Liver (tissue), 8 donors: ENCODE measurements at regions not wholly inside any gene's neighbourhood (a gene's known extent, or its start where the extent isn't known, plus 50 kb on each side); places are given as distances from the start of the nearest gene placed in this dataset.

ENCODE experiments used
- DNase-seq: peaks from one replicate; pipeline ENCODE4 v3.0.0-alpha.2; 2017; ENCODE audit warnings: low spot score
- H3K27ac ChIP-seq, 2 donors: one replicate each; pipeline ENCODE4 v1.7.0; 2013; ENCODE audit warnings: inconsistent platforms in 2 of 2, low read length in 2 of 2, control low read depth in 1 of 2, low read depth in 1 of 2, mild to moderate bottlenecking in 1 of 2
- H3K27me3 ChIP-seq, 4 donors: one replicate each; pipeline versions ENCODE4 v1.6.1 to v1.7.0; 2013; ENCODE audit warnings: low read length in 3 of 4, inconsistent platforms in 1 of 4, mild to moderate bottlenecking in 1 of 4, moderate library complexity in 1 of 4; ENCODE audit not compliant: control insufficient read depth in 4 of 4, insufficient read depth in 4 of 4
- H3K36me3 ChIP-seq, 4 donors: one replicate each; pipeline versions ENCODE4 v1.6.1 to v1.7.0; 2013; ENCODE audit warnings: low read length in 3 of 4, mild to moderate bottlenecking in 3 of 4, low read depth in 1 of 4, moderate library complexity in 1 of 4; ENCODE audit not compliant: control insufficient read depth in 4 of 4, insufficient read depth in 3 of 4
- H3K4me1 ChIP-seq, 4 donors: one replicate each; pipeline versions ENCODE4 v1.6.1 to v1.7.0; 2013; ENCODE audit warnings: low read length in 3 of 4, mild to moderate bottlenecking in 3 of 4, moderate library complexity in 1 of 4; ENCODE audit not compliant: control insufficient read depth in 4 of 4, insufficient read depth in 4 of 4
- H3K4me3 ChIP-seq, 3 donors: one replicate each; pipeline versions ENCODE4 v1.6.1 to v1.7.0; 2013; ENCODE audit warnings: low read length in 3 of 3, control low read depth in 1 of 3, low read depth in 1 of 3, mild to moderate bottlenecking in 1 of 3
- H3K9ac ChIP-seq, 2 donors: one replicate each; pipeline ENCODE4 v1.7.0; 2013; ENCODE audit warnings: low read length in 2 of 2, mild to moderate bottlenecking in 2 of 2, moderate library complexity in 2 of 2, control low read depth in 1 of 2, low read depth in 1 of 2
- H3K9me3 ChIP-seq, 4 donors: one replicate each; pipeline versions ENCODE4 v1.6.1 to v1.7.0; 2013; ENCODE audit warnings: low read length in 3 of 4; ENCODE audit not compliant: control insufficient read depth in 4 of 4
- ATF3 ChIP-seq: IDR thresholded peaks from 2 replicates; pipeline ENCODE4 v1.6.1; 2016; ENCODE audit warnings: antibody characterized with exemption
- CTCF ChIP-seq: fragments of 150-350 bp; IDR thresholded peaks from 2 replicates; pipeline ENCODE4 v1.5.1; 2017; ENCODE audit warnings: improper control_type of control experiment, low read depth, low read length; ENCODE audit not compliant: missing input control
- EGR1 ChIP-seq, 2 donors: IDR thresholded peaks; 2 replicates each; pipeline ENCODE4 v1.6.1; 2016 to 2018; ENCODE audit warnings: antibody characterized with exemption in 2 of 2, low read depth in 2 of 2
- FOXA1 ChIP-seq: IDR thresholded peaks from 2 replicates; pipeline ENCODE4 v1.6.1; 2016; ENCODE audit warnings: antibody characterized with exemption
- HNF4A ChIP-seq, 2 donors: conservative IDR thresholded peaks; 2 replicates each; pipeline ENCODE4 v1.6.1; 2016; ENCODE audit warnings: antibody characterized with exemption in 2 of 2, mild to moderate bottlenecking in 2 of 2
- HNF4G ChIP-seq: IDR thresholded peaks from 2 replicates; pipeline ENCODE4 v1.6.1; 2016; ENCODE audit warnings: antibody characterized with exemption
- JUND ChIP-seq, 2 donors: IDR thresholded peaks; 2 replicates each; pipeline ENCODE4 v1.6.1; 2016; ENCODE audit warnings: antibody characterized with exemption in 2 of 2
- MAX ChIP-seq: IDR thresholded peaks from 2 replicates; pipeline ENCODE4 v1.6.1; 2016; ENCODE audit warnings: antibody characterized with exemption
- NR2F2 ChIP-seq: IDR thresholded peaks from 2 replicates; pipeline ENCODE4 v1.6.1; 2016; ENCODE audit warnings: antibody characterized with exemption
- RAD21 ChIP-seq, 2 donors: IDR thresholded peaks; 2 replicates each; pipeline ENCODE4 v1.6.1; 2016; ENCODE audit warnings: antibody characterized with exemption in 2 of 2, mild to moderate bottlenecking in 2 of 2
- SP1 ChIP-seq: IDR thresholded peaks from 2 replicates; pipeline ENCODE4 v1.6.1; 2018; ENCODE audit warnings: antibody characterized with exemption, mild to moderate bottlenecking
- TAF1 ChIP-seq: conservative IDR thresholded peaks from 2 replicates; pipeline ENCODE4 v1.6.1; 2016; ENCODE audit warnings: antibody characterized with exemption, mild to moderate bottlenecking
- YY1 ChIP-seq: IDR thresholded peaks from 2 replicates; pipeline ENCODE4 v1.6.1; 2016; ENCODE audit warnings: antibody characterized with exemption, mild to moderate bottlenecking
- WGBS: extraction: QIAGEN DNeasy Blood & Tissue Kit; methylation state at CpG from one replicate; pipeline ENCODE4 v1.1.7; 2013; 5-methylcytosine and 5-hydroxymethylcytosine counted together
- TF ChIP-seq, protein P1 (sequence below): IDR thresholded peaks from 2 replicates; pipeline ENCODE4 v1.6.1; 2016; ENCODE audit warnings: antibody characterized with exemption, mild to moderate bottlenecking
- donor health status: healthy.
- donor health status: healthy.
- donor health status: healthy.
- donor health status: healthy.
- donor health status: healthy.

- H3K9me3 ChIP-seq, result no peaks in the 10 kb centered on the region
- H3K36me3 ChIP-seq, result no peaks in the 10 kb centered on the region
- peaks cover 5 to 26% (median 17%) of the 10 kb centered on the region in 4 donors for H3K4me1 ChIP-seq
- TF ChIP-seq RAD21 (IDR thresholded peaks at IDR 0.05) (peak; percentile 38 to 44), MAX (no peak), CTCF (peak; percentile 27)
- DNase-seq, result peak; percentile 72
- 1% methylated on average over 89 of the region's 89 CpGs for WGBS
- H3K9ac ChIP-seq, result no peak overlapping the region
- H3K4me3 ChIP-seq, result peak overlapping the region; percentile 57 to 78 (median 60)
- peaks cover 0 to 5% (median 0%) of the 10 kb centered on the region in 4 donors for H3K27me3 ChIP-seq
- H3K27ac ChIP-seq, result no peak overlapping the region
These were observed 154.1 kb upstream of the GOLIM4 start for GRCh38 chr3:168249550-168250414.

DNA sequence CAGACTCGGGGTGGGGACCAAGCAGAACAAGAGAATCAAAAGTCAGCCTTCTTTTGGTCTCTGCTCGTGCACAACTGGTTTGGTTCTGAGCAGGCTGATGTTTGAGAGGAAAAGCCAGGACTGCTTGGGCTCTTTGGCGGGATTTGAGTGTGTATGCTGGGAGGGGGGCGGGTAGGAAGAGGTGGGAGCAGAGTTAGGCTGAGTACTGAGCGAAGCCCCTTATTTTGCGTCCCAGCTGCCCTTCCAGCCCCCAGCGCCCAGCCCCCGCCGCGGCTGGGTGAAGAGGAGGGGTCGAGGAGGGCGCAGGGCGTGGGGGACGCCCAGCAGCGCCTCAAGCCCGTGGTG lies 153.5 kb upstream of the GOLIM4 start:
- Histone ChIP-seq H3K36me3 (no peaks in the 10 kb centered on the region), H3K9ac (no peak overlapping the region), H3K9me3 (no peaks in the 10 kb centered on the region), H3K27ac (no peak overlapping the region), H3K4me3 (peak overlapping the region; percentile 35 to 78 (median 57)), H3K27me3 (peaks cover 0 to 5% (median 0%) of the 10 kb centered on the region in 4 donors), H3K4me1 (peaks cover 5 to 26% (median 17%) of the 10 kb centered on the region in 4 donors)
- TF ChIP-seq FOXA1 (no peak), TAF1 (no peak), ATF3 (no peak), EGR1 (IDR thresholded peaks at IDR 0.05; ENCODE audit: low read depth in 2 of 2) (no peak)
- WGBS, result 3% methylated on average over 16 of the region's 16 CpGs
- DNase-seq, result no peak

DNA sequence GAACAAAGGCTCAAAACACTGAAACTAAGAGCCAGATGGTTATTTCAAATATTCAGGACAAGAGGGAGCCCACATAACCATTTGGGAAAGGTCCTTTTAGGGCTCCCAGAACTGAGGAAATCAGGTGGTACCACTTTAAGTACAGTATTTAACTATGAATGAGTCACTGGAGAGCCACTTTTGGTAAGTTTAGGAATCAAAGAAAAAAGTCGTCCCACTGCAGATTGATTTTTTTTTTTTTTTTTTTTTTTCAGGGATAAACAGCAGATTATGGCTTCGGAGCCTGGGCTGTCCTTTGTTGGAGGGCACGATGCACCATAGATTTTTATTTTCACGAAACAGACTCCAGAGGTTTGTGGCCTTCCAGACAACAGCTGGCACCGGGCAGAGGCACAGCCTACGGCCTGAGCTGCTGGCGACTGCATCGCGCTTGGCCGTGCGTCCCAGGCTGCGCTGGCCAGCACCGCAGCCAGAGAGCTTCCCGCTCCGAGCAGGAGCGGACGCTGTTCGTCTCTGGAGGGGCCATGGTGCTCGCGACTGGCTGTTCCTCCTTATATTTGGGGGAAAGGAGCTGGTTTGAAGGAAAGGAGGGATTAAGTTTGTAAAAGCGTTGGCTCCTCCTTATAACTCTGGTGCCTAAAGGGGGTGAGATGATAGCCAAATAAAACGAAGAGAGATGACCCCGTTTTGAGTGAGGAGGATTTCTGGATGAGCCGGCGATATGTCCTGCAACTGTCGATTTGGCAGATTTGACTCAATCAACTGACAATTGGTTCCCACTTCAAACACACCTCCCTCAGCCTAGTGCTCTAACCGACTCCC lies 152.9 kb upstream of the GOLIM4 start:
- H3K9ac ChIP-seq, result no peak overlapping the region
- peak overlapping the region; percentile 35 to 78 (median 57) for H3K4me3 ChIP-seq
- no peak overlapping the region for H3K27ac ChIP-seq
- peaks cover 5 to 26% (median 17%) of the 10 kb centered on the region in 4 donors for H3K4me1 ChIP-seq
- no peaks in the 10 kb centered on the region for H3K36me3 ChIP-seq
- H3K27me3 ChIP-seq, result peaks cover 0 to 5% (median 0%) of the 10 kb centered on the region in 4 donors
- no peaks in the 10 kb centered on the region for H3K9me3 ChIP-seq
- no peak for DNase-seq
- 2% methylated on average over 27 of the region's 27 CpGs for whole genome bisulfite sequencing
- TF ChIP-seq CTCF (no peak), YY1 (no peak), ATF3 (no peak), HNF4G (no peak), SP1 (no peak), FOXA1 (no peak), NR2F2 (no peak), JUND (IDR thresholded peaks at IDR 0.05) (no peak), EGR1 (IDR thresholded peaks at IDR 0.05; ENCODE audit: low read depth in 2 of 2) (no peak), TAF1 (no peak), MAX (no peak), HNF4A (conservative IDR thresholded peaks at IDR 0.05) (no peak)
- TF ChIP-seq, protein P1, sequence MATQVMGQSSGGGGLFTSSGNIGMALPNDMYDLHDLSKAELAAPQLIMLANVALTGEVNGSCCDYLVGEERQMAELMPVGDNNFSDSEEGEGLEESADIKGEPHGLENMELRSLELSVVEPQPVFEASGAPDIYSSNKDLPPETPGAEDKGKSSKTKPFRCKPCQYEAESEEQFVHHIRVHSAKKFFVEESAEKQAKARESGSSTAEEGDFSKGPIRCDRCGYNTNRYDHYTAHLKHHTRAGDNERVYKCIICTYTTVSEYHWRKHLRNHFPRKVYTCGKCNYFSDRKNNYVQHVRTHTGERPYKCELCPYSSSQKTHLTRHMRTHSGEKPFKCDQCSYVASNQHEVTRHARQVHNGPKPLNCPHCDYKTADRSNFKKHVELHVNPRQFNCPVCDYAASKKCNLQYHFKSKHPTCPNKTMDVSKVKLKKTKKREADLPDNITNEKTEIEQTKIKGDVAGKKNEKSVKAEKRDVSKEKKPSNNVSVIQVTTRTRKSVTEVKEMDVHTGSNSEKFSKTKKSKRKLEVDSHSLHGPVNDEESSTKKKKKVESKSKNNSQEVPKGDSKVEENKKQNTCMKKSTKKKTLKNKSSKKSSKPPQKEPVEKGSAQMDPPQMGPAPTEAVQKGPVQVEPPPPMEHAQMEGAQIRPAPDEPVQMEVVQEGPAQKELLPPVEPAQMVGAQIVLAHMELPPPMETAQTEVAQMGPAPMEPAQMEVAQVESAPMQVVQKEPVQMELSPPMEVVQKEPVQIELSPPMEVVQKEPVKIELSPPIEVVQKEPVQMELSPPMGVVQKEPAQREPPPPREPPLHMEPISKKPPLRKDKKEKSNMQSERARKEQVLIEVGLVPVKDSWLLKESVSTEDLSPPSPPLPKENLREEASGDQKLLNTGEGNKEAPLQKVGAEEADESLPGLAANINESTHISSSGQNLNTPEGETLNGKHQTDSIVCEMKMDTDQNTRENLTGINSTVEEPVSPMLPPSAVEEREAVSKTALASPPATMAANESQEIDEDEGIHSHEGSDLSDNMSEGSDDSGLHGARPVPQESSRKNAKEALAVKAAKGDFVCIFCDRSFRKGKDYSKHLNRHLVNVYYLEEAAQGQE, result no peak
